ENCODE measurements at regions not wholly inside any gene's neighbourhood (a gene's known extent, or its start where the extent isn't known, plus 50 kb on each side); places are given as distances from the start of the nearest gene placed in this dataset.

DNA sequence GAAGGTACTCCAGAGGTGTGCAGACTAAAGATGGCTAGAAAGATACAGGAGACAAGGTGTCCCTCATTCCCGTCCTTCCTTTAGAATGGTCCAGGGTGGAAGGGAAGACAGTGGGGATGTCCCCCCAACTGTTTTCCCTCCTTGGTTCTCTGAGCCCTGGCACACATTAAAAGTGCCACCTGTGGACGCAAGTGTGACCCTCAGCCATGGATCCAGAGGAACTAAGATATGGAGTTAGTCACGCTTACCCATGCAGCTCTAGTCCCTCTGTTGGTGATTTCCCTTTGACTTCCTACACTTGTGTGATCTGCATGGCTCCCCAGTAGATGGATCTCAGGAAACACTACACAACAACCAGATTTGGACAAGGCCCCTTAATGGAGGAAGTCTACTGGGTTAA is 113.1 kb upstream of the SRD5A2 start:
- TF ChIP-seq, protein P1, sequence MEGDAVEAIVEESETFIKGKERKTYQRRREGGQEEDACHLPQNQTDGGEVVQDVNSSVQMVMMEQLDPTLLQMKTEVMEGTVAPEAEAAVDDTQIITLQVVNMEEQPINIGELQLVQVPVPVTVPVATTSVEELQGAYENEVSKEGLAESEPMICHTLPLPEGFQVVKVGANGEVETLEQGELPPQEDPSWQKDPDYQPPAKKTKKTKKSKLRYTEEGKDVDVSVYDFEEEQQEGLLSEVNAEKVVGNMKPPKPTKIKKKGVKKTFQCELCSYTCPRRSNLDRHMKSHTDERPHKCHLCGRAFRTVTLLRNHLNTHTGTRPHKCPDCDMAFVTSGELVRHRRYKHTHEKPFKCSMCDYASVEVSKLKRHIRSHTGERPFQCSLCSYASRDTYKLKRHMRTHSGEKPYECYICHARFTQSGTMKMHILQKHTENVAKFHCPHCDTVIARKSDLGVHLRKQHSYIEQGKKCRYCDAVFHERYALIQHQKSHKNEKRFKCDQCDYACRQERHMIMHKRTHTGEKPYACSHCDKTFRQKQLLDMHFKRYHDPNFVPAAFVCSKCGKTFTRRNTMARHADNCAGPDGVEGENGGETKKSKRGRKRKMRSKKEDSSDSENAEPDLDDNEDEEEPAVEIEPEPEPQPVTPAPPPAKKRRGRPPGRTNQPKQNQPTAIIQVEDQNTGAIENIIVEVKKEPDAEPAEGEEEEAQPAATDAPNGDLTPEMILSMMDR (IDR thresholded peaks at IDR 0.05; ENCODE audit: low read depth, low read length) = no peak
- no peak for TF ChIP-seq EZH2phosphoT487 (IDR thresholded peaks at IDR 0.05; ENCODE audit: low read depth)

Data from OCI-LY3 (cell line).